Caco-2 (cell line): ENCODE measurements at regions not wholly inside any gene's neighbourhood (a gene's known extent, or its start where the extent isn't known, plus 50 kb on each side); places are given as distances from the start of the nearest gene placed in this dataset.
"Not testable (repeated sequence)": the region's sequence is repeated elsewhere in the genome, so short reads cannot be mapped to it uniquely, and the experiment has no call there.

Source experiments
- BruUV-seq: library from RNA; stranded (reverse); fragments of 400-500 nt; replicated peaks from 2 replicates; lab custom pipeline; 2021; lab: Mats Ljungman, UMichigan
- CTCF ChIA-PET: fragments of 300-600 bp; sonication (Branson Sonifier 250); formaldehyde crosslinking; loops from one replicate; lab custom pipeline; 2022; ENCODE audit warnings: antibody characterized with exemption; lab: Charles Lee
- POLR2A ChIA-PET: fragments of 300-600 bp; sonication (Branson Sonifier 250); formaldehyde crosslinking; loops from one replicate; lab custom pipeline; 2022; ENCODE audit warnings: antibody characterized with exemption; lab: Charles Lee
- DNase-seq, 2 experiments: peaks; one replicate each; pipeline versions ENCODE4 v3.0.0 to v3.0.0-alpha.2; 2020 to 2022
- H3K27me3 ChIP-seq: replicated peaks from 2 replicates; pipeline ENCODE4 v1.6.0; 2011; ENCODE audit warnings: low read length; ENCODE audit not compliant: control insufficient read depth, insufficient read depth
- H3K36me3 ChIP-seq: 2 replicates; pipeline ENCODE4 v1.5.1; 2011; ENCODE audit warnings: low read length; ENCODE audit not compliant: control insufficient read depth, insufficient read depth
- H3K4me1 ChIP-seq: fragments of 250-450 bp; sonication (Bioruptor Pico); 2 replicates; pipeline ENCODE4 v1.5.1; 2020; ENCODE audit warnings: mild to moderate bottlenecking
- H3K4me3 ChIP-seq: 2 replicates; pipeline ENCODE4 v1.5.1; 2011; ENCODE audit warnings: low read depth, mild to moderate bottlenecking, control low read depth, low read length
- H3K9me3 ChIP-seq: fragments of 250-450 bp; sonication (Bioruptor Pico); 2 replicates; pipeline ENCODE4 v1.5.1; 2020; ENCODE audit warnings: mild to moderate bottlenecking, moderate library complexity
- H3K27ac Mint-ChIP-seq: one replicate; pipeline ENCODE4 v1.8.0; 2022; ENCODE audit warnings: mixed read lengths; ENCODE audit not compliant: unreplicated experiment
- H3K27me3 Mint-ChIP-seq: one replicate; pipeline ENCODE4 v1.8.0; 2022; ENCODE audit warnings: mixed read lengths; ENCODE audit not compliant: insufficient read depth, unreplicated experiment
- H3K36me3 Mint-ChIP-seq: one replicate; pipeline ENCODE4 v1.8.0; 2022; ENCODE audit warnings: mild to moderate bottlenecking, mixed read lengths; ENCODE audit not compliant: insufficient read depth, unreplicated experiment
- H3K4me1 Mint-ChIP-seq: one replicate; pipeline ENCODE4 v1.8.0; 2022; ENCODE audit warnings: low read depth, mixed read lengths; ENCODE audit not compliant: unreplicated experiment
- H3K4me3 Mint-ChIP-seq: one replicate; pipeline ENCODE4 v1.8.0; 2022; ENCODE audit warnings: mild to moderate bottlenecking, moderate library complexity, mixed read lengths; ENCODE audit not compliant: unreplicated experiment
- H3K9me3 Mint-ChIP-seq: one replicate; pipeline ENCODE4 v1.8.0; 2022; ENCODE audit warnings: mixed read lengths; ENCODE audit not compliant: unreplicated experiment
- intact Hi-C: fragments of 100-400 bp; cut with micrococcal nuclease; formaldehyde crosslinking; loops from one replicate; pipeline ENCODE4 v1.10.0; 2022; ENCODE audit not compliant: unreplicated experiment
- TF ChIP-seq, protein P1 (sequence below), 2 experiments: fragments of 200-600 bp in 1 of 2; IDR thresholded peaks; 1 replicate in 1 of 2; 2 replicates in 1 of 2; pipeline versions ENCODE4 v1.5.1 to v1.8.0; 2011 to 2022; ENCODE audit warnings: antibody characterized with exemption in 1 of 2, control low read depth in 1 of 2, inconsistent platforms in 1 of 2, low read depth in 1 of 2, low read length in 1 of 2, mild to moderate bottlenecking in 1 of 2, moderate library complexity in 1 of 2; ENCODE audit not compliant: insufficient read depth in 1 of 2, severe bottlenecking in 1 of 2, unreplicated experiment in 1 of 2

DNA sequence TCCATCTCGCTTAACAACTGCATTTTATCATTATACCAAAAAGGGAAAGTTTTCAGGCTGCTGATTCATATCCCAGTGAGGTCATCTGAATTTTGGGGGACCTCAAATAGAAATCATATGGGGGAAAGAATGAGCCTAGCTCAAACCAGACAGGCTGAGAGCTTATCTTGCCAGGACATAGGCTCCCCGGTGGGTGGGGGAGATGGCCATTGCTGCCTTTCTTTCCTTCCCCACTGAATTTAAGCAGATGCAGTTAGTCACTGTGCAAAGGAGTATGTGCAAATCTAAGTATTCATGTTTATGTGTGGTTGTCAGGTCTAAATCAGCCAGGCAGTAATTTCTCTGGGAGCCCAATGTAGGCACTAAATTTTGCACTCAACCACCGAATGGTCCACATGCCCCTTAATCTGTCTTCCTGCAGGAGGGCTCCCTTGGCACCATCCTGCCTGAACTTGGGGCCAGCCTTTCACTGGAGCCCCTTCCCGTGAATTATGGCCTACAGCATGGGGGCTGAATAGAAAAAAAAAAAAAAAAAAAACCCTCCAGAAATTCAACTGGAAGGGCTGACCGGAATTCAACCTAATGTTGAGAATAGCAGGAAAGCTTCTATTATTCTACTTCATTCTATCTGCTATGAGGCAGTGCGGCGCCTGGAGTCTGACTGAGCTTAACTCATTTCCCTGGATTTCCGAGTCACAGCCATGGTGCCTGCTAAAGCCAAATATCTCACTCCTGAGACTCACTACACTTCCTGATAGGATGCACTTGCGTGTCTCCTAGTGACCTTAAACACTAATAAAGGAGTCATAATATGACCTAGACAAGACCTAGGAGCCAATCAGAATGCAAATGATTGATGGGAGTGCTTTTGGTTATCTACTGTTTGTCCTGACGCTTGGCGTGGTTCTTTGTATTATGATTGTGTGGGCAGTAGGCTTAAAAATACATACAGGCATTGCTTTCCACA lies 161.5 kb upstream of the HEY2 start:
- H3K27me3 Mint-ChIP-seq, result peaks cover 14% of the 10 kb centered on the region
- POLR2A ChIA-PET, result no interaction called here
- TF ChIP-seq, protein P1, sequence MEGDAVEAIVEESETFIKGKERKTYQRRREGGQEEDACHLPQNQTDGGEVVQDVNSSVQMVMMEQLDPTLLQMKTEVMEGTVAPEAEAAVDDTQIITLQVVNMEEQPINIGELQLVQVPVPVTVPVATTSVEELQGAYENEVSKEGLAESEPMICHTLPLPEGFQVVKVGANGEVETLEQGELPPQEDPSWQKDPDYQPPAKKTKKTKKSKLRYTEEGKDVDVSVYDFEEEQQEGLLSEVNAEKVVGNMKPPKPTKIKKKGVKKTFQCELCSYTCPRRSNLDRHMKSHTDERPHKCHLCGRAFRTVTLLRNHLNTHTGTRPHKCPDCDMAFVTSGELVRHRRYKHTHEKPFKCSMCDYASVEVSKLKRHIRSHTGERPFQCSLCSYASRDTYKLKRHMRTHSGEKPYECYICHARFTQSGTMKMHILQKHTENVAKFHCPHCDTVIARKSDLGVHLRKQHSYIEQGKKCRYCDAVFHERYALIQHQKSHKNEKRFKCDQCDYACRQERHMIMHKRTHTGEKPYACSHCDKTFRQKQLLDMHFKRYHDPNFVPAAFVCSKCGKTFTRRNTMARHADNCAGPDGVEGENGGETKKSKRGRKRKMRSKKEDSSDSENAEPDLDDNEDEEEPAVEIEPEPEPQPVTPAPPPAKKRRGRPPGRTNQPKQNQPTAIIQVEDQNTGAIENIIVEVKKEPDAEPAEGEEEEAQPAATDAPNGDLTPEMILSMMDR (IDR thresholded peaks at IDR 0.05; ENCODE audit: insufficient read depth in 1 of 2, low read depth in 1 of 2, low read length in 1 of 2, severe bottlenecking in 1 of 2, unreplicated experiment in 1 of 2), result no peak
- Histone ChIP-seq H3K27me3 (no peaks in the 10 kb centered on the region; the same call in 1 of the 2 replicates), H3K9me3 (no peaks in the 10 kb centered on the region), H3K36me3 (no peaks in the 10 kb centered on the region), H3K4me1 (no peaks in the 10 kb centered on the region), H3K4me3 (no peak overlapping the region)
- BruUV-seq, result no TSS peak
- intact Hi-C loops, result no loop called here
- no peak overlapping the region for H3K27ac Mint-ChIP-seq
- CTCF ChIA-PET, result no interaction called here
- no peaks in the 10 kb centered on the region for H3K9me3 Mint-ChIP-seq
- no peak for DNase-seq
- no peak overlapping the region for H3K4me3 Mint-ChIP-seq
- no peaks in the 10 kb centered on the region for H3K4me1 Mint-ChIP-seq
- H3K36me3 Mint-ChIP-seq, result no peaks in the 10 kb centered on the region

DNA sequence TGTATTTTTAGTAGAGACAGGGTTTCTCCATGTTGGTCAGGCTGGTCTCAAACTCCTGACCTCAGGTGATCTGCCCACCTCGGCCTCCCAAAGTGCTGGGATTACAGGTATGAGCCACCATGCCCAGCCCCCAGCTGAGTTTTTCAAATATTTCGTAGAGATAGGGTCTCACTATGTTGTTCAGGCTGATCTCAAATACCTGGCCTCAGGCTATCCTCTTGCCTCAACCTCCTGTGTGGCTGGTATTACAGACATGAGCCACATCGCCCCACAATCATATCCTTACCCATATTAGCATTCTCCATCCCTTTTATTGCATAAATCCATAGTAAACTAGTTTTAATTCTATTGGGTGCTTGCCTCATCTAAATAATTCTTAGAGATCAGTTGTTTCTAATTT lies 157.6 kb upstream of the HEY2 start:
- H3K36me3 ChIP-seq, H3K4me3 Mint-ChIP-seq, H3K36me3 Mint-ChIP-seq, H3K27ac Mint-ChIP-seq, H3K4me1 Mint-ChIP-seq, intact Hi-C loops, POLR2A ChIA-PET, H3K9me3 Mint-ChIP-seq, H3K4me3 ChIP-seq, H3K27me3 Mint-ChIP-seq, H3K27me3 ChIP-seq, CTCF ChIA-PET, H3K9me3 ChIP-seq, DNase-seq, BruUV-seq, H3K4me1 ChIP-seq: not testable (repeated sequence)

DNA sequence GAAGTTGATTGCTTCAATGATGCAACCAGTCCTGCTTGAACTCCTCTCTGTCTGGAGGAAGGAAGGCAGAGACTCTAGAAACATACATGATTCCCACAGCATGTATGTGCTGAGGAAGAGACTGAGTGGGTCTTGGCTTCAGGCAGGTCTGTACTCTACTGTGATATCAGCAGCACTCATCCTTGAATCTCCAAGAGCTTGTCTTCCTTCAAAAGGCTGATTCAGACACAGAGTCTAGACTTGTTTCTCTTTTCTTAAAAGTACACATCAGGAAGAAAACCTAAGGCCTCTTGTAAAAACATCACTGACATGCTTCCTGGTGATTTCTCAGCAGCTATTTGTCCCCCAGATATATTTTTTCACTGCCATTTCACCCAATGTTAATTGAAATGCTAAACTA lies 155.7 kb upstream of the HEY2 start:
- no TSS peak for BruUV-seq
- DNase-seq, result no peak
- Mint-ChIP-seq H3K9me3 (no peaks in the 10 kb centered on the region), H3K4me1 (no peaks in the 10 kb centered on the region), H3K27ac (no peak overlapping the region), H3K27me3 (peaks cover 7% of the 10 kb centered on the region), H3K36me3 (no peaks in the 10 kb centered on the region), H3K4me3 (no peak overlapping the region)
- H3K36me3 ChIP-seq, result no peaks in the 10 kb centered on the region
- H3K27me3 ChIP-seq, result no peaks in the 10 kb centered on the region
- ChIA-PET POLR2A (no interaction called here), CTCF (no interaction called here)
- H3K4me3 ChIP-seq, result no peak overlapping the region
- H3K4me1 ChIP-seq, result no peaks in the 10 kb centered on the region
- H3K9me3 ChIP-seq, result no peaks in the 10 kb centered on the region
- intact Hi-C loops, result no loop called here
- TF ChIP-seq, protein P1 (IDR thresholded peaks at IDR 0.05; ENCODE audit: insufficient read depth in 1 of 2, low read depth in 1 of 2, low read length in 1 of 2, severe bottlenecking in 1 of 2, unreplicated experiment in 1 of 2), result no peak
